ENCODE measurements at regions not wholly inside any gene's neighbourhood (a gene's known extent, or its start where the extent isn't known, plus 50 kb on each side); places are given as distances from the start of the nearest gene placed in this dataset.

DNA sequence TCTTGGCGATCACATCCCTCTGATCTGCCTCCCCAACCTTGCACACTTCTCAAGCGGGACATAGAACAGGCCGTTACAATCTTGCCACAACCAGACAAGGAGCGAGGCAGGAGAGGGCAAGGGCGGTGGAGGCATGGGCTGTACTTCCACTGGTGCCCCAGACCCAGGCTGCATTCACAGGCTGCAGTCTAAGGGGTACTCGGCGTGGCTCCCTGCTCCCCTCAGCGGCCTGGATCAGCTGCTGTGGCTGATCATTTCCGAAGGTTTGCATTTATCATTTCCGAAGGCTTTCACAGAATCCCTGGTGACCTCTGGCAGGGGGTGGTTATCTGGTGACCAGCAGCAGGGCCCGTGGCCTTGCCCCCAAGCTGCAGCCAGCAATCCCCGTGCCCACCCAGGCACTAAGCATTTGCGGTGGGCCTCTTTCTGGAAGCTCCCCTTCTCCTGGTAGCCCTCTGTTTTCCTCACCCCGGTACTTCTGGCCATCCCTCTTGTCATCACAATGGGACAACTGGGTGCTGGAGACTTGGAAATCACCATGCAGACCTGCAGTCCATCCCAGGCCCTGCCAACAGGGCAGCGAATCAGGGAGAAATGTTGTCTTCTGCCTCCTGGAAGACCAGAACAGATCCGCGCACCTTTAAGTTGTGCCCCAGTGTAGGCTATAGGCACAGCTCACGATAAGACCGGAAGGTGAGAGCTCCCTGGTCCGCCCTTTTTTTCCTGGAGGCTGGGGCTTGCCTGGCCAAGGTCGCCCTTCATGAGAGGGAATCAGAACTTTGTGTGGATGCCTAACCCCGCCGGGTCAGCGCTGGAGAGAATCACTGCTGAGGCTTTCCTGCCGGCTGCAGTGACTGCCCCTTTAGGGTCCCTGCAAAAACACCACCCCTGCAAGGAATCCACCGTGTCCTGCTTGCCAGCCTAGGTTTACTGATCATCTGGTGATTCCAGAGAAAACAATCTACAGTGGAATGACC lies 1739.1 kb downstream of the TP53TG3F start:
- Histone ChIP-seq H3K27ac (ENCODE audit: low read depth, low read length, poor library complexity, severe bottlenecking) (no peak overlapping the region), H4K20me1 (ENCODE audit: insufficient read depth, low read length) (no peaks in the 10 kb centered on the region), H3K9ac (ENCODE audit: low read length) (no peak overlapping the region), H3F3A (ENCODE audit: insufficient read depth, low read length) (no peaks in the 10 kb centered on the region), H3K79me2 (ENCODE audit: insufficient read depth, low read length) (no peaks in the 10 kb centered on the region), H3K4me3 (ENCODE audit: low read depth, low read length, poor library complexity, severe bottlenecking) (no peak overlapping the region), H3K9me3 (ENCODE audit: low read length) (no peaks in the 10 kb centered on the region), H2AFZ (ENCODE audit: low read length) (no peak overlapping the region), H3K4me1 (ENCODE audit: insufficient read depth, low read length, severe bottlenecking) (no peaks in the 10 kb centered on the region), H3K9me2 (ENCODE audit: low read depth, low read length) (no peaks in the 10 kb centered on the region), H3K36me3 (ENCODE audit: insufficient read depth, low read length) (no peaks in the 10 kb centered on the region), H3K27me3 (ENCODE audit: insufficient read depth, low read length) (no peaks in the 10 kb centered on the region), H3K4me2 (ENCODE audit: low read length) (no peak overlapping the region)
- no peak for TF ChIP-seq EZH2 (IDR thresholded peaks at IDR 0.05; ENCODE audit: borderline replicate concordance, low read length)
- TF ChIP-seq, protein P1, sequence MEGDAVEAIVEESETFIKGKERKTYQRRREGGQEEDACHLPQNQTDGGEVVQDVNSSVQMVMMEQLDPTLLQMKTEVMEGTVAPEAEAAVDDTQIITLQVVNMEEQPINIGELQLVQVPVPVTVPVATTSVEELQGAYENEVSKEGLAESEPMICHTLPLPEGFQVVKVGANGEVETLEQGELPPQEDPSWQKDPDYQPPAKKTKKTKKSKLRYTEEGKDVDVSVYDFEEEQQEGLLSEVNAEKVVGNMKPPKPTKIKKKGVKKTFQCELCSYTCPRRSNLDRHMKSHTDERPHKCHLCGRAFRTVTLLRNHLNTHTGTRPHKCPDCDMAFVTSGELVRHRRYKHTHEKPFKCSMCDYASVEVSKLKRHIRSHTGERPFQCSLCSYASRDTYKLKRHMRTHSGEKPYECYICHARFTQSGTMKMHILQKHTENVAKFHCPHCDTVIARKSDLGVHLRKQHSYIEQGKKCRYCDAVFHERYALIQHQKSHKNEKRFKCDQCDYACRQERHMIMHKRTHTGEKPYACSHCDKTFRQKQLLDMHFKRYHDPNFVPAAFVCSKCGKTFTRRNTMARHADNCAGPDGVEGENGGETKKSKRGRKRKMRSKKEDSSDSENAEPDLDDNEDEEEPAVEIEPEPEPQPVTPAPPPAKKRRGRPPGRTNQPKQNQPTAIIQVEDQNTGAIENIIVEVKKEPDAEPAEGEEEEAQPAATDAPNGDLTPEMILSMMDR (IDR thresholded peaks at IDR 0.05; ENCODE audit: low read length), result no peak

- Histone ChIP-seq H3K36me3 (ENCODE audit: insufficient read depth, low read length) (no peaks in the 10 kb centered on the region), H3K9me2 (ENCODE audit: low read depth, low read length) (no peaks in the 10 kb centered on the region), H2AFZ (ENCODE audit: low read length) (no peak overlapping the region), H3K4me1 (ENCODE audit: insufficient read depth, low read length, severe bottlenecking) (no peaks in the 10 kb centered on the region), H3K9ac (ENCODE audit: low read length) (no peak overlapping the region), H3K4me2 (ENCODE audit: low read length) (no peak overlapping the region), H3K79me2 (ENCODE audit: insufficient read depth, low read length) (no peaks in the 10 kb centered on the region), H4K20me1 (ENCODE audit: insufficient read depth, low read length) (no peaks in the 10 kb centered on the region), H3K4me3 (ENCODE audit: low read depth, low read length, poor library complexity, severe bottlenecking) (no peak overlapping the region), H3K27ac (ENCODE audit: low read depth, low read length, poor library complexity, severe bottlenecking) (no peak overlapping the region), H3K9me3 (ENCODE audit: low read length) (no peaks in the 10 kb centered on the region), H3K27me3 (ENCODE audit: insufficient read depth, low read length) (no peaks in the 10 kb centered on the region), H3F3A (ENCODE audit: insufficient read depth, low read length) (no peaks in the 10 kb centered on the region)
- TF ChIP-seq, protein P1 (IDR thresholded peaks at IDR 0.05; ENCODE audit: low read length), result no peak
- TF ChIP-seq EZH2 (IDR thresholded peaks at IDR 0.05; ENCODE audit: borderline replicate concordance, low read length), result no peak
Measured at GRCh38 chr16:35200662-35201061, 1741.2 kb downstream of the TP53TG3F start.

DNA sequence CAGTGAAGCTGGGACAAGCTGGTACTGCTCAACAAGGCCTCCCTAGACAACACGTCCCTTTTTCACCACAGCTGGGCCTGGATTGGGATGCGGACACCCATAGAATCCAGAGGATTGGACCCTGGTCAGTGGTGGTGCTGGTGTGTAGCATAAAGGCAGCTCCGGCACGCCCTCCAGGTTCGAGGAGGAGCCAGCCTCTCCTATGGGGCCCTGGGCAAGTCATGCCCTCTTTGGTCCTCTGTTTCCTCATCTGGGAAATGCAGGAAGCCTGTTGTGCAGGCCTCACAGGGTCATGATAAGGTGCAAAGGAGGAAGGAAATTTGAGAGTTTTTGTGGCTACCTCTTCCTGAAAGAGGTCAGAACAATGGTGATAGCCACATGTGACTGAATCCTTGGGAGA lies 1741.7 kb downstream of the TP53TG3F start:
- Histone ChIP-seq H3K9ac (ENCODE audit: low read length) (no peak overlapping the region), H3K79me2 (ENCODE audit: insufficient read depth, low read length) (no peaks in the 10 kb centered on the region), H3K9me2 (ENCODE audit: low read depth, low read length) (no peaks in the 10 kb centered on the region), H3K27me3 (ENCODE audit: insufficient read depth, low read length) (no peaks in the 10 kb centered on the region), H3K4me2 (ENCODE audit: low read length) (no peak overlapping the region), H3K36me3 (ENCODE audit: insufficient read depth, low read length) (no peaks in the 10 kb centered on the region), H3F3A (ENCODE audit: insufficient read depth, low read length) (no peaks in the 10 kb centered on the region), H3K4me1 (ENCODE audit: insufficient read depth, low read length, severe bottlenecking) (no peaks in the 10 kb centered on the region), H4K20me1 (ENCODE audit: insufficient read depth, low read length) (no peaks in the 10 kb centered on the region), H3K9me3 (ENCODE audit: low read length) (no peaks in the 10 kb centered on the region), H2AFZ (ENCODE audit: low read length) (no peak overlapping the region), H3K4me3 (ENCODE audit: low read depth, low read length, poor library complexity, severe bottlenecking) (no peak overlapping the region), H3K27ac (ENCODE audit: low read depth, low read length, poor library complexity, severe bottlenecking) (no peak overlapping the region)
- TF ChIP-seq, protein P1 (IDR thresholded peaks at IDR 0.05; ENCODE audit: low read length), result no peak
- TF ChIP-seq EZH2 (IDR thresholded peaks at IDR 0.05; ENCODE audit: borderline replicate concordance, low read length), result no peak

Measured in OCI-LY1 (cell line).